TTC549 (cell line): ENCODE measurements at regions not wholly inside any gene's neighbourhood (a gene's known extent, or its start where the extent isn't known, plus 50 kb on each side); places are given as distances from the start of the nearest gene placed in this dataset.

Experiments used
- FAIRE-seq: peaks from 2 replicates; lab custom pipeline; 2012; peaks lifted over from hg19 to GRCh38; lab: Jason Lieb, UNC

- FAIRE-seq: no peak
These were observed 455.4 kb downstream of the RPS24 start for GRCh38 chr10:78489034-78489433.

- no peak for FAIRE-seq
These were observed 458.1 kb downstream of the RPS24 start for GRCh38 chr10:78491812-78492211.

DNA sequence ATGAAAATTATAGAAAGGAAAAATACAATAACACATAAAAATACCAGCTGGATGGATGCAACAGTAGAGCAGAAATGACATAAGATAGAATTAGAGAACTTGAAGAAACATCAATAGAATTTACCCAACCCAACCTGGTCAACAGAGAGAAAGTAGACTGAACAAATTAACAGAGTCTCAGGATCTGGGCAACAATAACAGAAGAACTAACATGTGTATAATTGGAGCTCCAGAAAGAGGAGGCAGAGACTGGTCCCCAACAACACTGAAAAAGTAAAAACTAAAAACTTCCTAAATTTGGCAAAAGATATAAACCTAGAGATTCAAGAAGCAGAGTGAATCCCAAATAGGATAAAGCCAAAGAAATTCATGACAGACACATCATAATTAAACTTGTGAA, 458.8 kb downstream of the RPS24 start:
- FAIRE-seq: no peak

DNA sequence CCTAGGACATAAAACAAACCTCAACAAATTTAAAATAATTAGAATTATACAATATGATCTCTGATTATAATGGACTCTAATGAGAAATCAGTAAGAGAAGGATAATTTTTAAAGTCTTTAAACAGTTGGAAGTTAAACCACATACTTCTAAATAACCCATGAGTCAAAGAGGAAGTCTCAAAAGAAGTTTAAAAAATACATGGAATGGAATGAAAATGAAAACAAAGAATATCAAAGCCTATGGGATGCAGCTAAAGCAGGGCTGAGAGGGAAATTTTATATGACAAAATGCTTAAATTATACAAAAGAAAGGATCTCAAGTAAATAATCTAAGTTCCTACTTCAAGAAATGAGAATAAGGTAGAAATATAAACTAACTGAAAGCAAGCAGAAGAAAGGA, 460.5 kb downstream of the RPS24 start:
- no peak for FAIRE-seq

GRCh38 chr10:78502210-78502936, 468.7 kb downstream of the RPS24 start:
- FAIRE-seq: no peak

DNA sequence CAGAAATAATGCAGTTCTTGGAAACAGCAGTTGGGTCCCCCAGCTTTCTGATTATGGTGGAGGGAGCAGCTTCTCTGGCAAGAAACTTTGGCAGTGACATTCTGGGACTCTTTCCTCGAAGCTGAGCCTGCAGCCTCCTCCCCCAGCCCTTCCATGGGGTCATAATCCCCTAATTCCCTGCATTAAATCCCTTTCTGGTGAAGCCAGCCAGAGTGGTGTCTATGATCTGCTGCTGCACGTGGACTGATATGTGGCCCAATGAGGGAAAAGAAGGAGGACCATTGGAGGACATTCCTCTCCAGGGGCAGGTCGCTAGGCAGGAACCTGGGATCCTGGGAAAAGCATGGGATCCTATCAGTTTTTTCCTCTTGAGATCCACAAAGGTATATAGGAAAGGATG, 470.5 kb downstream of the RPS24 start:
- no peak for FAIRE-seq

DNA sequence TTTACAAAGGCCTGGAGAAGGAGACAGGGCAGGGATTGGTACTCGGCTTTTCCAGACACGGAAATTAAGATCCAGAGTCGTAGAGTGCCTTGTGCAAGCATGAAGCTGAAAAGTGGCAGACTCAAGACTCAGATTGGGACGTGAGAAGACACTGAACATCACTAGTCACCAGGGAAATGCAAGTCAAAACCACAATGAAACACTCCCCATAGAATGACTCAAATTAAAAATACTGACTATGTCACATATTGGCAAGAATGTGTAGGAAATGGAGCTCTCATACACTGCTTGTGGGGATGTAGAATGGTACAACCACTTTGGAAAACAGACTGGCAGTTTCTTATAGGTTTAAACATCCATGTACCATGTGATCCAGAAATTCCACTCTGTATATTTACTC, 472.0 kb downstream of the RPS24 start:
- no peak for FAIRE-seq

DNA sequence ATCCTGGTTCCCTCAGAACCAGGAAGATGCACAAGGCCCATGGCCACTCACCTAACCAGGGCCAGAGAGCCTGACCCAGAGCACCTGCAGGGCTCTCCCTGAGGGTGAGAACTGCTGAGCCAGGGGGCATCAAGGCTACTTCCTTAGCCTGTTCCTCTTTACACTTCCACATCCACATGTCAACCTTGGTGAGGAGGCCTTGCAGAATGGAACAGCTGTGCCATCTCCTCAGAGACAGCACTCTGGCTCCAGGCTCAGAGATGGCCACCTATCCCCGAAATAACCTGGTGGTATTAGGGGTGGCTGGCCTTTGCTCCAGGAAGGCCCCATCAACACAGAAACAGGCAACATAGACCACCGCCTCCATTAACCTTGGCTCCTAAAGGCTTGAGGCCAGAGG, 473.0 kb downstream of the RPS24 start:
- no peak for FAIRE-seq

GRCh38 chr10:78507510-78508160, 474.0 kb downstream of the RPS24 start:
- FAIRE-seq: no peak

GRCh38 chr10:78508955-78509748, 475.5 kb downstream of the RPS24 start:
- no peak for FAIRE-seq

DNA sequence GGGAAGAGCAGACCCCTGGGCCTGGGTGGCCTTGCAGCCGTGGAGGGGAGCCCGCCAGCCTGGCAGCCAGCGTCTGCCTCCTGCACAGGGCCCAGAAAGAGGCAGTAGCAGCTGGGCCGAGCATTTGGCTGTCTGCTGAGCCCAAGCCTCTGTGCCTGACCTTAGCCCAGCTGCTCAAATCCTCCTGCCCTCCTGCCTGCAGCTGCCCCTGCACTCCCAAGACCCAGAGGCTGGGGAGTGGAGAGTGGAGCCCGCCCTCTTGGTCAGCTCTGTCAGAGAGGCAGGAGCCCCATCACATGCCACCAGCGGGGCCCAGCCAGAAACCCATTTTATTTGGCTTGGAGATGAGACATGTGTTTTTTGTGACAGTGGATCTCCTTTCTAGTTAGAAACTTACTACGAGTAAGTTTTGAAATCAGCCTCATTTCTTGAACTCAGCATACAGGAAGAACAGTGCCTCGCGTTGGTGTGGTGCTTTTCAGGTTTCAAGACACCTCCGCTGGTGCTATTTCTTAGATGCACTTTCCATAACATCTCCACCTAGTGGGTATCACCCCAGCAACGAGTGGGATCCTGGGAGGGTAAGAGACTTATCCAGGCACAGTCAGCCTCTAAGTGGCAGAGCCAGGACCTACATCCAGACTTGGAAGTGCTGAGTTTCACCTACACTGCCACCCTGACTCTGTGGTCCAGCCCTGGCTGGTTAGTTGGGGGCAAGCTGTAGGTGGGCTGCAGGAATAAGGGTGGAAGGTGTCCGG, 477.1 kb downstream of the RPS24 start:
- FAIRE-seq: no peak

DNA sequence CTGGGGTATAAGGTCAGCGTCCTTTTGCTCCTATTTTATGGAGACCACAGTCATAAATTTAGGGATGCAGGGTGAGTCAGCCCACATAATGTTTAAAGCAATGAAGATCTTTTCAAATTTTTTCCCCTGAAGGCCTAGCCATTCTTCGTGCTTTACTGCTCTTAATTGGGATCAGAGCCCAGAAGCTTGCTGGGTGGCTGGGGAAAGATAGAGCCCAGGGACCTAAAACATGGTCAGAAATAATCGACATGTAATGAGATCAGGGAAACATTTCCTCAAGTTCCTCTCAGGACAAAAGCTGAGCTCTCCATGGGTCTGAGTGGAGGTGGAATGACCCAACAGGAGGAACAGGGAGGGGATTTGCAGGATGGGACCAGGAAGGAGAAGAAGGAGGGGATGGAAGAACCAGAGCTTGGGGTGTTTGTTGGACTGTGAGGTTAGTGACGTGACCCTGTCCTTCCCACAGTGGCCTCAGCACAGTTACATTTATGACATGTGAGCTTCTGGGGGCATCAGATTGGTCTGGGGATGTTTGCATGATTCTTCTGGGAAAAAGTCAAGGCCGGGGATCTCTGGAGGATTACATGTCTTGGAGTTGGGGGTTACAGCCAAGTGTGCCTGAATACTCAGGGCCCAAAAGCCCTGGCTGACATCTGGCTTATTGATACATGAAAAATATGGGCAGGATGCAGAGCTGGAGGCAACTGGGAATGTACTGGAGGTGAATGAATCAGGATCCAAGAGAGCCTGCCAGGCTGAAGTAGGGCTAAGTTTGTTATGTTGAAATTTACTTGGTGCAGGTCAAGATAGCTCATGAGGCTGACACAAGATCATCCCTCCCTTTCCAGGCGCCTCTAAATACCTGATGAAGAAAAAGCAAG, 477.9 kb downstream of the RPS24 start:
- FAIRE-seq: no peak

- FAIRE-seq: no peak
These were observed 478.5 kb downstream of the RPS24 start for GRCh38 chr10:78512205-78512550.

DNA sequence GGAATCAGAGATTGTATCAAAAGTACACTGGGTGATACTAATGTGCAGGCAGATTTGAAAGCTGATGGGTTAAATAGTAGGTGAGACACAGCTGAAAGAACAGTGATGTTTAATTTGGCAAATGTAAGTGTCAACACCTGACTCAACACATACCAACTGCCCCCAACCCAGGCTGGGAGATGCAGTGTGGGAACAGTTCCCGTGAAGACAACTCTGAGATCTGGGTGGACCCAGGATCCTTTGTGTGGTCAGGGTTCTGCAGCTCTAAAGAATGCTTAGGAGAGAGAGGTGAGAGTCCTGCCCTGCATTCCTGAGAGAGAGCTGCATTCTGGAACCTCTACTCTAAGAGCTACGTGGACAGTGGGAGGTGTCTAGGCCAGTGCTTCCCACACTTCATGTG, 479.7 kb downstream of the RPS24 start:
- FAIRE-seq: no peak

GRCh38 chr10:78513986-78514385, 480.3 kb downstream of the RPS24 start:
- FAIRE-seq: no peak

DNA sequence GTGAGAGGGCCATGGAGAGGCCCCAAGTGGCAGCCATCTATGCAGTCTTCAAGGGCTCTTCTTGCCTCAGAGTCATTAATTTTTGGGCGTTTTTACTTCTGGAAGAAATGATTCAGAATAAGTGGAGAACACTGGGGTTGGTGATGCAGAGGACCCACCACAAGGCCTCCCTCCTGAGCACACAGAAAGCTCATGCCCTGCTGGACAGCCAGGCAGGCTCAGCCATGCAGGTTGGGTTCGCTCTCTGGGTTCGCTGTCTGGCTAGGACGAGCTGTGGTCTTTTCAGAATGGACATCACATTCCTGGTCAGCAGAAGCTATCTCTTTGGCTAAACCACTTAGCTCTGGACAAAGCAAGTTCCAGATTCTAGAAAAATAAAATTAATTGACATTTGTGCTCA, 480.8 kb downstream of the RPS24 start:
- no peak for FAIRE-seq

GRCh38 chr10:78515038-78515872, 481.6 kb downstream of the RPS24 start:
- no peak for FAIRE-seq

DNA sequence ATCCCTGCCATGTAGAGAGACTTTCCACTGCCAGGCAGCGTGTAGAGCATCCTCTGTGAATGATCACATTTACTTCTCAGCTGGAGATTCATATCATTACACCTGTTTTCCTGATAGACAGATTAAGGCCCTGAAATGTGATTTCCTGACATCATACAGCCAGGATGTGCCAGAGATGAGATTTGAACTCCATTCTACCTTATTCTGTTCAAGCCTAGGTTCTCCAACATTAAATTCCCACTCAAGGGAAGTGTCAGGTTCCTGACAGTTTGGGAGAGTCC, 482.1 kb downstream of the RPS24 start:
- no peak for FAIRE-seq

DNA sequence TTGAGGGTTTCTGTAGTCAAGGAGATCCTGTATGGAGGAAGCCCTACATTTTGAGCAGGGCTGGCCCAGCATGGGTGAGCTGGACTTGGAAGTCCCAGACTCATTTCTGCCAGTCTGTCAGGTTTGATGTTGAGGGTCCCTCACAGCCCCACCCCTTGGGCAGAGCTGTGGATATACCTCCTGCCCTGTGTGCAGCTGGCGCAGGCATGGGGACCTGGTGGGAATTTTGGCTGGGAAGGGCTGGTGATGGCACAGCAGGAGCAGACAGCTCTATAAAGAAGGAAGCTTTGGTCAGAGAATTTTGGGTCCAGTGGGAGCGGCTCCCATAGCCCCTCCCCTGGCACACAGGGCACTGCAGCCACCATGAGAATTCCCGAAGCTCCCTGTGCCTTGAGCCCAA, 482.6 kb downstream of the RPS24 start:
- no peak for FAIRE-seq

- FAIRE-seq: no peak
These were observed 483.1 kb downstream of the RPS24 start for GRCh38 chr10:78516756-78517155.

DNA sequence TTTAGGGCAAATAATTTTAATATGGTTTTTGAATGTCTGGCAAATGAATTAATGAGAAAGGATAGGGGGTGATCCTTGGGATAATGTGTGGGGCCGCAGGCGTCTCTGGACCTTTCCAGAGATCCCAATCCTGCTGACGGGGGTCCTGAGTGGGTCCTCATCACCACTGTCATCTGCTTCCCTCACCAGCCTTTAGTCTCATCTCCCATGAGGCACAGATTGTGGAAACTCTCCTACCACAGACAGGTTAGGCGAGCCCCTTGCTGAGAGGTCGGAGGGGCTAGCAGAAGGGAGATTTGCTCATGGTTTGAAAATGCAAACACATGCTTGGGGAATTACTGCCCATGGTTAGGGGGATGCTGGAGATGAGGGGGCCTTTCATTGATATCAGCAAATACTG, 484.6 kb downstream of the RPS24 start:
- FAIRE-seq: no peak
